SH-SY5Y (cell line): ENCODE measurements at regions not wholly inside any gene's neighbourhood (a gene's known extent, or its start where the extent isn't known, plus 50 kb on each side); places are given as distances from the start of the nearest gene placed in this dataset.

ENCODE experiments used
- GATA2 ChIP-seq: IDR thresholded peaks from 2 replicates; pipeline ENCODE4 v1.6.1; 2011; ENCODE audit warnings: mild to moderate bottlenecking, low read depth, low read length
- GATA3 ChIP-seq: IDR thresholded peaks from 2 replicates; pipeline ENCODE4 v1.6.1; 2011; ENCODE audit warnings: low read depth, mild to moderate bottlenecking, low read length, moderate library complexity

DNA sequence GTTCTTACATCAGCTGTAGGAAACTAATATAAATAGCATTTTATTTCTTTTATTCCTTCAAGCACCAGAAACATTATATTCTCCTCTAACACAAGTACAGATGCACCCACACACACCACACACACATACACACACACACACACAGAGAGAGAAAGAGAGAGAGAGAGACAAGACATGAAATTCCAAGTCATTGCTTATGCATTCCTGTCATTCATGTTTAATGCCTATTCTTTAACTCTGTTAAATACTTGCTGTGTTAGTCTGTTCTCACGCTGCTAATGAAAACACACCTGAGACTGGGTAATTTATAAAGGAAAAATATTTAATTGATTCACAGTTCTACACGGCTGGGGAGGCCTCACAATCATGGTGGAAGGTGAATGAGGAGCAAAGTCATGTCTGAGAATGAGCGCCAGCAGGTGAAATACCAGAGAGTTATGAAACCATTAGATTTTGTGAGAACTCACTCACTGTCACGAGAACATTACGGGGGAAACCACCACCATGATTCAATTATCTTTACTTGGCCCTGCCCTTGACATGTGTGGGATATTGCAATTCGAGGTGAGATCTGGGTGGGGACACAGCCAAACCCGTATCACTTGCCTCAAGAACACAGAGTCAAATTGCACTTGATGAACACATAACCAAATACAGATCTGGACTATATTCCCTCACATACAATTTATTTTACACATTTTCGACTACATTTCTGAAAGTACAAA lies 1058.1 kb upstream of the TMPRSS15 start:
- TF ChIP-seq GATA2 = no peak
- TF ChIP-seq GATA3 = no peak
